HG02571 (cell line): ENCODE measurements at regions not wholly inside any gene's neighbourhood (a gene's known extent, or its start where the extent isn't known, plus 50 kb on each side); places are given as distances from the start of the nearest gene placed in this dataset.
"Not testable (repeated sequence)": the region's sequence is repeated elsewhere in the genome, so short reads cannot be mapped to it uniquely, and the experiment has no call there.

Source experiments
- ATAC-seq: cut with Tn5 transposase; IDR thresholded peaks from one replicate; pipeline ENCODE4 v1.9.1; 2021; ENCODE audit warnings: mild to moderate bottlenecking, moderate library complexity; ENCODE audit not compliant: unreplicated experiment

GRCh38 chr4:26163425-26164362 lies 157.1 kb upstream of the RBPJ start:
- no peak for ATAC-seq

- no peak for ATAC-seq
Observed at GRCh38 chr4:26171501-26171900, 149.3 kb upstream of the RBPJ start.

- ATAC-seq, result no peak
Observed at GRCh38 chr4:26171941-26172340, 148.9 kb upstream of the RBPJ start.

- no peak for ATAC-seq
Observed at GRCh38 chr4:26173619-26174018, 147.2 kb upstream of the RBPJ start.

- ATAC-seq, result no peak
Observed at GRCh38 chr4:26174027-26174426, 146.8 kb upstream of the RBPJ start.

GRCh38 chr4:26175006-26175786 lies 145.6 kb upstream of the RBPJ start:
- ATAC-seq, result no peak

- no peak for ATAC-seq
Observed at GRCh38 chr4:26175905-26176470, 144.8 kb upstream of the RBPJ start.

GRCh38 chr4:26176598-26177149 lies 144.1 kb upstream of the RBPJ start:
- no peak for ATAC-seq

GRCh38 chr4:26178854-26179253 lies 142.0 kb upstream of the RBPJ start:
- ATAC-seq, result peak; percentile 30

GRCh38 chr4:26179316-26179760 lies 141.5 kb upstream of the RBPJ start:
- peak; percentile 65 for ATAC-seq

GRCh38 chr4:26181616-26182015 lies 139.2 kb upstream of the RBPJ start:
- ATAC-seq, result no peak

GRCh38 chr4:26183017-26183416 lies 137.8 kb upstream of the RBPJ start:
- no peak for ATAC-seq

- ATAC-seq, result no peak
Observed at GRCh38 chr4:26185436-26185835, 135.4 kb upstream of the RBPJ start.

- no peak for ATAC-seq
Observed at GRCh38 chr4:26191353-26191752, 129.5 kb upstream of the RBPJ start.

GRCh38 chr4:26192899-26193869 lies 127.6 kb upstream of the RBPJ start:
- peak; percentile 44 for ATAC-seq

- peak; percentile 34 for ATAC-seq
Observed at GRCh38 chr4:26194764-26195163, 126.0 kb upstream of the RBPJ start.

- no peak for ATAC-seq
Observed at GRCh38 chr4:26196567-26196966, 124.2 kb upstream of the RBPJ start.

- ATAC-seq, result peak; percentile 65
Observed at GRCh38 chr4:26197018-26197779, 123.6 kb upstream of the RBPJ start.

- ATAC-seq, result not testable (repeated sequence)
Observed at GRCh38 chr4:26198931-26199330, 121.9 kb upstream of the RBPJ start.
